HepG2 (cell line): ENCODE measurements at regions not wholly inside any gene's neighbourhood (a gene's known extent, or its start where the extent isn't known, plus 50 kb on each side); places are given as distances from the start of the nearest gene placed in this dataset.

ENCODE experiments used
- ATAC-seq: fragments of 200-7000 bp; cut with Tn5 transposase; 3 replicates; pipeline ENCODE4 v1.9.1; 2020; ENCODE audit warnings: mild to moderate bottlenecking, moderate library complexity
- BruUV-seq: library from RNA; stranded (reverse); fragments of 400-500 nt; replicated peaks from 2 replicates; lab custom pipeline; 2021; lab: Mats Ljungman, UMichigan
- CTCF ChIA-PET: fragments of 300-600 bp; formaldehyde crosslinking; extraction: SDS; loops from one replicate; lab custom pipeline; 2021; ENCODE audit warnings: low total read pairs, inconsistent platforms, low intra/inter-chr PET ratio; lab: Yijun Ruan, JAX
- POLR2A ChIA-PET: fragments of 350-600 bp; sonication (Branson Sonifier 250); formaldehyde crosslinking; loops from one replicate; lab custom pipeline; 2020; ENCODE audit warnings: antibody characterized with exemption, inconsistent platforms; lab: Yijun Ruan, JAX
- DNase-seq: peaks from one replicate; pipeline ENCODE4 v3.0.0-alpha.2; 2015; ENCODE audit warnings: low spot score
- FAIRE-seq: peaks from 3 replicates; lab custom pipeline; 2011; peaks lifted over from hg19 to GRCh38; lab: Jason Lieb, UNC
- H2AFZ ChIP-seq: one replicate; pipeline ENCODE4 v1.6.1; 2011; ENCODE audit warnings: low read length, inconsistent platforms
- H3K27ac ChIP-seq: fragments of 300-600 bp; 3 replicates; pipeline ENCODE4 v1.8.0; 2011; ENCODE audit warnings: mixed run types, mild to moderate bottlenecking, mixed read lengths, low read length, inconsistent platforms; ENCODE audit not compliant: insufficient read depth; ENCODE audit errors: extremely low read length
- H3K27me3 ChIP-seq, 2 experiments: fragments of 200-600 bp in 1 of 2; 2 replicates in 1 of 2; 3 replicates in 1 of 2; pipeline versions ENCODE4 v1.6.0 to v1.8.0; 2011; ENCODE audit warnings: low read length in 2 of 2, mild to moderate bottlenecking in 2 of 2, moderate library complexity in 2 of 2, inconsistent platforms in 1 of 2; ENCODE audit not compliant: insufficient read depth in 2 of 2, control insufficient read depth in 1 of 2
- H3K36me3 ChIP-seq, 2 experiments: fragments of 200-600 bp in 1 of 2; replicated peaks in 1 of 2; 2 replicates in 1 of 2; 3 replicates in 1 of 2; pipeline versions ENCODE4 v1.5.1 to v1.8.0; 2011; ENCODE audit warnings: low read length in 2 of 2, inconsistent platforms in 1 of 2; ENCODE audit not compliant: insufficient read depth in 2 of 2, control insufficient read depth in 1 of 2
- H3K4me1 ChIP-seq: 2 replicates; pipeline ENCODE4 v1.5.1; 2012; ENCODE audit warnings: low read length, inconsistent platforms; ENCODE audit not compliant: insufficient read depth
- H3K4me2 ChIP-seq: 2 replicates; pipeline ENCODE4 v1.6.0; 2011; ENCODE audit warnings: low read depth, low read length, inconsistent platforms
- H3K4me3 ChIP-seq, 3 experiments: fragments of 200-600 bp in 1 of 3; sonication (generic), shearing (Covaris generic) in 1 of 3; replicated peaks in 1 of 3; 2 replicates each; pipeline ENCODE4 v1.5.1; 2011 to 2016; ENCODE audit warnings: low read length in 3 of 3, inconsistent platforms in 2 of 3, low read depth in 2 of 3, mild to moderate bottlenecking in 2 of 3, control low read depth in 1 of 3, mixed read lengths in 1 of 3; ENCODE audit not compliant: insufficient read depth in 1 of 3
- H3K79me2 ChIP-seq: one replicate; pipeline ENCODE4 v1.6.1; 2011; ENCODE audit warnings: low read length, inconsistent platforms; ENCODE audit not compliant: insufficient read depth
- H3K9ac ChIP-seq: 2 replicates; pipeline ENCODE4 v1.6.0; 2011; ENCODE audit warnings: mild to moderate bottlenecking, low read depth, low read length, inconsistent platforms; ENCODE audit not compliant: insufficient read depth
- H3K9me3 ChIP-seq: 2 replicates; pipeline ENCODE4 v1.5.1; 2012; ENCODE audit warnings: mild to moderate bottlenecking, low read length
- H4K20me1 ChIP-seq: 2 replicates; pipeline ENCODE4 v1.6.0; 2011; ENCODE audit warnings: inconsistent platforms, mild to moderate bottlenecking, low read length, moderate library complexity; ENCODE audit not compliant: insufficient read depth
- HDAC6 ChIP-seq: fragments of 200-600 bp; sonication (generic); IDR thresholded peaks from 2 replicates; pipeline ENCODE4 v1.7.0; 2017; ENCODE audit warnings: mild to moderate bottlenecking, antibody characterized with exemption, low read length, low read depth
- PHF5A ChIP-seq: IDR thresholded peaks from one replicate; pipeline ENCODE4 v1.6.1; 2018; ENCODE audit warnings: low read depth, missing genetic modification reagents; ENCODE audit not compliant: unreplicated experiment
- RERE ChIP-seq: IDR thresholded peaks from 2 replicates; pipeline ENCODE4 v1.6.1; 2016; ENCODE audit warnings: low read depth, missing genetic modification reagents, missing compliant biosample characterization
- RFX5 ChIP-seq: IDR thresholded peaks from 2 replicates; pipeline ENCODE4 v1.6.1; 2011; ENCODE audit warnings: low read depth, low read length, improper control_type of control experiment
- U2AF2 ChIP-seq: fragments of 200-400 bp; formaldehyde crosslinking; IDR thresholded peaks from 2 replicates; pipeline ENCODE4 v1.6.1; 2017; ENCODE audit warnings: low read depth, mild to moderate bottlenecking, low read length
- ZBTB40 ChIP-seq, 2 experiments: fragments of 450-650 bp in 1 of 2; sonication (generic) in 1 of 2; formaldehyde crosslinking in 1 of 2; IDR thresholded peaks; 2 replicates each; pipeline versions ENCODE4 v1.6.1 to v1.8.0; 2016 to 2022; ENCODE audit warnings: antibody characterized with exemption in 1 of 2, mild to moderate bottlenecking in 1 of 2, missing genetic modification reagents in 1 of 2
- ZNF121 ChIP-seq: sonication (generic); formaldehyde crosslinking; IDR thresholded peaks from 2 replicates; pipeline ENCODE4 v1.5.0; 2020; ENCODE audit warnings: mild to moderate bottlenecking, missing genetic modification reagents
- ZNF138 ChIP-seq: sonication (generic); formaldehyde crosslinking; IDR thresholded peaks from 2 replicates; pipeline ENCODE4 v1.5.0; 2020; ENCODE audit warnings: mild to moderate bottlenecking, low read depth, missing genetic modification reagents
- ZNF530 ChIP-seq: sonication (generic); formaldehyde crosslinking; IDR thresholded peaks from 2 replicates; pipeline ENCODE4 v1.5.0; 2020; ENCODE audit warnings: low read depth, mild to moderate bottlenecking, missing genetic modification reagents
- ZNF788 ChIP-seq: sonication (generic); formaldehyde crosslinking; IDR thresholded peaks from 2 replicates; pipeline ENCODE4 v1.5.0; 2020; ENCODE audit warnings: mild to moderate bottlenecking, missing genetic modification reagents, borderline replicate concordance
- ZSCAN29 ChIP-seq: sonication (generic); formaldehyde crosslinking; conservative IDR thresholded peaks from 2 replicates; pipeline ENCODE4 v1.4.0; 2020; ENCODE audit warnings: mild to moderate bottlenecking, missing genetic modification reagents
- WGBS: methylation state at CpG from one replicate; pipeline ENCODE4 v1.1.6; 2017; ENCODE audit warnings: low lambda C conversion rate; 5-methylcytosine and 5-hydroxymethylcytosine counted together
- in situ Hi-C: cut with HindIII; loops from 2 replicates; pipeline ENCODE4 v1.10.0; 2017; ENCODE audit warnings: low pct_unique_long_range_greater_than_20kb; ENCODE audit not compliant: extremely low pct_ligation_motif_present
- intact Hi-C: fragments of 100-400 bp; cut with micrococcal nuclease; formaldehyde crosslinking; loops from one replicate; pipeline ENCODE4 v1.10.0; 2022; ENCODE audit not compliant: unreplicated experiment

DNA sequence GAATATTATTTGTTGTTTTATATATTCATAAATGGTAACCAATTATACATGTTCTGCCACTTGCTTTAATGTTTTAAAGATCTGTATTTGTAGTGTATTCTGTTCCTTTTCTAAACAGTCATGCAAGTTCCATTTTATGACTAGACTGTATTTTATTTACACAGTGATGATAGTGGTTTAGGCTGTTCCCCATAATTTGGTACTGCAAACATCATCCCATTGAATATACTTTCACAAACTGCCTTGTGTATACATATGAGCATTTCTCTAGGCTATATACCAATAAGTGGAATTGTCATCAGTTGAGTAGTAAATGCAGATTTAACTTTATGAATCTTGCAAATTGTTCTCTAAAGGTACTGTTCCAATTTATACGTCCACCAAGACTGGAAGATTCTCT, 738.0 kb downstream of the EPHA7 start:
- POLR2A ChIA-PET: no interaction called here
- Histone ChIP-seq H3K27me3 (no peaks in the 10 kb centered on the region), H3K79me2 (no peaks in the 10 kb centered on the region), H3K4me1 (no peaks in the 10 kb centered on the region), H3K4me3 (no peak overlapping the region), H3K27ac (no peak overlapping the region), H3K9ac (no peak overlapping the region), H2AFZ (no peak overlapping the region), H3K36me3 (no peaks in the 10 kb centered on the region), H4K20me1 (no peaks in the 10 kb centered on the region), H3K4me2 (no peak overlapping the region), H3K9me3 (no peaks in the 10 kb centered on the region)
- in situ Hi-C loops (no loop called here), intact Hi-C loops (no loop called here)
- no peak for FAIRE-seq
- WGBS: 5% methylated on average over 1 of the region's 1 CpG
- BruUV-seq: no TSS peak
- DNase-seq: no peak
- CTCF ChIA-PET: no interaction called here
- no peak for ATAC-seq
- TF ChIP-seq HDAC6: no peak
- no peak for TF ChIP-seq RERE
- TF ChIP-seq ZNF138 (CRISPR knock-in tag): no peak
- no peak for TF ChIP-seq ZNF121 (CRISPR knock-in tag)
- TF ChIP-seq RFX5: no peak
- no peak for TF ChIP-seq ZNF788 (CRISPR knock-in tag)
- no peak for TF ChIP-seq U2AF2
- TF ChIP-seq ZSCAN29 (CRISPR knock-in tag): no peak
- TF ChIP-seq ZNF530: no peak
- no peak for TF ChIP-seq PHF5A
- TF ChIP-seq ZBTB40 (IDR thresholded peaks at IDR 0.05): no peak
- TF ChIP-seq ZBTB40 (CRISPR knock-in tag; IDR thresholded peaks at IDR 0.05): no peak
